Skin epidermis (tissue), 12 donors: ENCODE measurements at regions not wholly inside any gene's neighbourhood (a gene's known extent, or its start where the extent isn't known, plus 50 kb on each side); places are given as distances from the start of the nearest gene placed in this dataset.

Experiments used
- H3K27ac ChIP-seq, 21 experiments: fragments of 200-600 bp; sonication (generic) in 11 of 21; one replicate each; pipeline ENCODE4 v1.5.0; 2020; ENCODE audit warnings: mild to moderate bottlenecking in 3 of 21, inconsistent platforms in 2 of 21, moderate library complexity in 2 of 21
- H3K4me3 ChIP-seq, 7 experiments: fragments of 200-600 bp; sonication (generic) in 2 of 7; one replicate each; pipeline ENCODE4 v1.5.0; 2020; ENCODE audit warnings: inconsistent platforms in 2 of 7, mild to moderate bottlenecking in 2 of 7, moderate library complexity in 1 of 7

DNA sequence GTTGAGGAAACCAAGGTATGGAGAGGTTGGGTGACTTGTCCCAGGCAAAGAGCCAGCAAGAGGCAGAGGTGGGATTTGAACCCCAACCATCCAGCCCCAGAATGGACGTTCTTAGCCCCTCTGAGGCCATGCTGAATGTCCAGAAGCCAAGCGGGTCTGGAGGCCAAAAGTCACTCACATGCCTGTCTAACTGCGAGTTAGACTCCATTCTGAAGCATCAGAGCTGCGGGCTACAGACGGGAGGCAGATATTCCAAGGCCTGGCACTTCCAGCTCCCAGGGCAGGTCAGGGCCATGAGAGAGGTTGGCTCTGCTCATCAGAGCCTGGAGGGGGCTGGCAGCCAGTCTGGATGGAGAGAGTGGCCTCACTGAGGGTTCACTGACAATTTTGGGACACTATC, 616.5 kb downstream of the BRD1 start:
- Histone ChIP-seq H3K4me3 (no peak overlapping the region), H3K27ac (no peak overlapping the region)

DNA sequence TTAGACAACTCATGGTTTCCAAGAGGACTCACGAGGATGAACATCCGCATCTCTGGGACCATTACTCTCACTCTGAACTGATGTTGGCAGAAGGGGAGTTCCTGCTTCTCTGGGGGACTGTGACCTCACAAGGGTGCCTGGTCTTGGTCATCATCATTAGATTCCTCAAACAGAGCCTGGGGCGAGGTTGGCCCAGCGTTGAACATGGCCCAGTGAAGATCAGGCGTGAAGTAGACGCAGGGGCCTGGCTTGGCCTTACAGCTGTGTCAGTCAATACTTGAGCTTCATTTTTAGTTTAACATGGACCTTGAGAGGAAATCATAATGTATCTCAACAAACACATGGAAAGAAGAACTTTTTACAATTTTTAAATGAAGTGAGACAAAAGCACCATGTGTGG, 617.1 kb downstream of the BRD1 start:
- no peak overlapping the region for H3K27ac ChIP-seq
- H3K4me3 ChIP-seq = no peak overlapping the region

- no peak overlapping the region for H3K4me3 ChIP-seq
Observed at GRCh38 chr22:49209452-49210195, 618.0 kb downstream of the BRD1 start.

GRCh38 chr22:49208768-49209252, 618.9 kb downstream of the BRD1 start:
- Histone ChIP-seq H3K27ac (no peak overlapping the region), H3K4me3 (no peak overlapping the region)

More at GRCh38 chr22:49209452-49210195, 618.0 kb downstream of the BRD1 start:
- no peak overlapping the region for H3K27ac ChIP-seq

DNA sequence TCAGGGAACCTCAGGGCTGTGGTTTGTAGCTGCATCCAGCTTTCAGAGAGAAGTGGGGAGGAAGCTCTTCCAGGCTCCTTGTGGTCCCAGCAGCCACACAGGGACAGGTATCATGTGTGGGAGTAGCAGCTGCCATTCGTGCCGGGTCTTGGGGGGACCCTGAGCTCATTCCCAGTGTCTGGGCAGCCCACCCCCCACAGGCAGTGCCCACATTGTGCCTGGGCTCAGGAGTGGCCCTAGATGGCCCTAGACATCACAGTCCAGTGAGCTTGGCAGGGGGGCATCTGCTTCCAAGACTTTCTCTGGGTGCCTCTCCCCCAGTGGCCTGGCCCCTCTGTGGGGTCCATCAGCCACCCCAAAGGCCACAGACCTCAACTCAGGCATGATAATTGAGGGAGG, 619.7 kb downstream of the BRD1 start:
- no peak overlapping the region for H3K4me3 ChIP-seq
- H3K27ac ChIP-seq = no peak overlapping the region

- H3K27ac ChIP-seq = no peak overlapping the region
- H3K4me3 ChIP-seq = no peak overlapping the region
Observed at GRCh38 chr22:49207008-49208003, 620.4 kb downstream of the BRD1 start.

DNA sequence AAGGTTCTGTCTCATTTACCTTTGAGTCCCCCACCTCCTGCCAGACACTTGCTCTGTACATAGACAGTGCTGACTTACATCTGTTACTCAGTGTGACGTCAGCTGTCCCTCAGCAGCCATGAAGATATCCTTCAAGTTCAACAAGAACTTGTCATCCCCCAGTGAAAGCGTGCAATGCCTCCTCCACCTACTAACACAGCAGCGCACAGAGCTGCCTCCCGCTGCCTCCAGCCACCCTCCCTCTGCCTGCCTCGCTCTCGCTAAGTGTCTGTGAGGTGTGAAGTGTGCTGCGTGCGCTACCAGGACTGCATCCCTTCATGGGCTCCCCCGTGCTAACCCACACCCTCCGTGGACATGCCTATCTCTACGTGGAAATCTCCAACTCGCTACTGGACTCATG, 621.4 kb downstream of the BRD1 start:
- Histone ChIP-seq H3K4me3 (no peak overlapping the region), H3K27ac (no peak overlapping the region)

- H3K27ac ChIP-seq = no peak overlapping the region
- H3K4me3 ChIP-seq = no peak overlapping the region
Observed at GRCh38 chr22:49205483-49205800, 622.2 kb downstream of the BRD1 start.

DNA sequence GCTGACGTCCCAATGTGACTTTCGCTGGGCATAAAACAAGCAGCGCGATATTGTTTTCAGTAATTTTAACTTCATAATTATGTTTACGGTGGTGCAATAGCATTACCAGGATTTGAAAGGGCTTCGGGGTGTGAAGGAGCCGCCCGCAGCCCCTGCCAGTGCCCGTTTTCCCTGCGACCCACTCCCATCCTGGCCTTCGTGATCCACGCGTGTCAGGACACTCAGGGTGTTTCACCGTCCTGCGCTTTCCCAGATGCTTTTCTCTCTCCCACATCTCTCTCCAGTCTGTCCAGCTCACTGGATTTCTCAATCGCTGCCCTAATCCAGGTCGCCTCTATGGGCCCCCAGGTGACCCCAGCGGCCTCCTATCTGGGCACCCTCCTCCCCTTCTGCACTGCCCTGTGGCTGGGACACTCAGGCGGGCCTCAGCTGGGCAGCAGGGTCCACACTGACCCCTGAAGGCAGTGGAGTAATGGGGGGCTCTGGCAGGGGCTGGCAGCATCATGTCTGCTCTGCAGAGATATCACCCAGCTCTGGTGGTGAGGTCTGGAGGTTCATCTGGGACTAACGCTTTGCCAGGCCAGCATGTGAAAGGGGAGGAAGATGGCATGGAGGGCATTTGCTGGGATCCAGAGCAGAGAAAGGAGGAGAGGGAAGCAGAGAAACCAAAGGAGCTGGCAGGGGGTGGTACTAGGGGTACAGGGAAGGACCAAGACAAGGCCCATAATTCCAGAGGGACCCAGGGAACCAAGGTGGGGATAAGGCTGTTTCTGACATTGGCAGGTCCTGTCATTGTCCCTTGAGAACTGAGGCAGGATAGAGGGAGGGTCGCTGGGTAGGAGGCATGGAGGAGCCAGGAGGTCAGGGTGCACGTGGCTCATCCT, 622.8 kb downstream of the BRD1 start:
- Histone ChIP-seq H3K27ac (no peak overlapping the region), H3K4me3 (no peak overlapping the region)

- Histone ChIP-seq H3K27ac (no peak overlapping the region), H3K4me3 (no peak overlapping the region)
Observed at GRCh38 chr22:49203859-49204598, 623.6 kb downstream of the BRD1 start.

DNA sequence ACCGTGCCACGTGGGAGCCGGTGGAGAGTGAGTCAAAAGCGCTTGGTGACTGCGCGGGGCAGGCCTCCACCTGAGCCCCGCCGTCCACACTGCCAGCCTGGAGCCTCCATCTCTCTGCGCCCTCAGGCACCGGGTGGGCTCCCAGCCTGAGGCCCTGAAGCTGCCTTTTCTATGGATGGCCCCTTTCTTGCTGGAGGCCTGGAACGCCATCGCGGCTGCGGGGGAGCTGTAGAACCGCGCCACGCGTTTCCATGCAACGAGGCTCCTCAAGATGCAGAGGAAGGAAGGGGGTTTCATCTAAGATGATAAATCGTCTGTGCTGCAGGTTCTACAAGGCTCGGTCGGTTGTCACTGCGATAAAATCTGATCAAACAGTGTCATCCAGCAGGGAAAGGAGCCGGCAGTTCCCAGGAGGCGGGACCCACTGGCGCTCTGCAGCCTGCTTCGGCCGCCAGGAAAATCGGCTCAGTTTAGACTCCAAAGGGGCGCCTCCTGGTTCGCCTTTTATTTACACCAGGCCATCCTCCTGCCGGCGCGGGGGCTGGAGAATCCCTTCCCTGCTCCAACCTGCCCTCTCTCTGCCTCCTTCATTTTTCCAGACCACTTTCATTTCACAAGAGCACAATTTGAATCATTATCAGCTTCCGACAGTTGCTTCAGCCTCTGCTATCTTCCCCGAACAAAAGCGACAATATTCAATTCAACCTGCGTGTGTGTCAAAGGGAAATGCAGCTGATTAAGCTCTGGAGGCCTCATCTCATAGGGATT, 624.4 kb downstream of the BRD1 start:
- H3K27ac ChIP-seq = no peak overlapping the region
- H3K4me3 ChIP-seq = no peak overlapping the region

DNA sequence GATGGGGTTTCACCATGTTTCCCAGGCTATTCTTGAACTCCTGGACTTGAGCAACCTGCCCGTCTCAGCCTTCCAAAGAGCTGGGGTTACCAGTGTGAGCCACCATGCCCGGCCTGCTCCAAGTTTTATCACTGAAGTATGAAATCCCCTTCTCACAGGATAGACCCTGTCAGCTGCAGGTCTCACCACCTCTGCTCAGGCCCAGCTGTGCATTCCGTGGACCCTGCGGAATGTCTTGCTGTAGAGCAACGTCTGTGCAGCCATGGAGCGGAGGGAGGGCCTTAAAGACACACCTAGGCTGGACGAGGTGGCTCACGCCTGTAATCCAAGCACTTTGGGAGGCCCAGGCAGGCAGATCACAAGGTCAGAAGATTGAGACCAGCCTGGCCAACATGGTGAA, 625.4 kb downstream of the BRD1 start:
- no peak overlapping the region for H3K4me3 ChIP-seq
- H3K27ac ChIP-seq = no peak overlapping the region

- Histone ChIP-seq H3K27ac (no peak overlapping the region), H3K4me3 (no peak overlapping the region)
Observed at GRCh38 chr22:49201046-49201970, 626.4 kb downstream of the BRD1 start.

DNA sequence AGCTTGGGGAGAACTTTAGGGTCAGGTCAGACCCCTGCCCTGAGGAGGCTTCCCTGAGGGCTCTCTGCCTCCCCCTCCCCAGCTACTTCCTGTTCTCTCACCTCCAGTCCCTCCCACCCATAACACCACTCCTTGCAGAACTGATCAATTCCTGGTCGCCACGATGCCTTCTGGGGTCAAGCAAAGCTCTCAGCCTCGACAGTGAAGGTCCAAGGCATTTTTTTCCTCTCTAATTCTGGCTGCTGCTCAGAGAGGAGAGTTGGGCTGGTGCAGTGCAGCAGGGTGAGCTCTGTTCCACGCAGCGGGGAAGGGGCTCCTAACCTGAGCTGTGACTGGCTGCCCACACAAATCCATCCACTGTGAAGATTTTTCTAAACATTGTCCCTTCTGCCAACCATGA, 628.4 kb downstream of the BRD1 start:
- no peak overlapping the region for H3K4me3 ChIP-seq

DNA sequence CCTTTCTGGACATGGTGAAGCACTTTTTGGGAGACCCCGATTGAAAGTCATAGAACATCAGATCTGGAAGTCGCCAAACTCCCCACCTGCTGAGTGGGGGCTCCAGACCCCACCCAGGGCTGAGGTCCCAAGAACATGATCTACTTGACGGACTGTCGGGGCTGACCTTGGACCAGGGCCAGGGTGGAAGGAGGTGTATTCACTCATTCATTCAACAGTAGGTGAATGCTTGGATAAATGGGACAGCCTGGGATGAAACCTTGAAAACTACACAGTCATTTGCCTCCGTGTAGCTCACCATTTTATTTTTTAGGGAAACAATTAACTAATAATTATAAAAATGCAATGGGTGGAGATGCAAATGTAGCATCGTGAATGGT, 629.0 kb downstream of the BRD1 start:
- Histone ChIP-seq H3K4me3 (no peak overlapping the region), H3K27ac (no peak overlapping the region)

More for the DNA sequence above, 628.4 kb downstream of the BRD1 start:
- H3K27ac ChIP-seq = no peak overlapping the region

DNA sequence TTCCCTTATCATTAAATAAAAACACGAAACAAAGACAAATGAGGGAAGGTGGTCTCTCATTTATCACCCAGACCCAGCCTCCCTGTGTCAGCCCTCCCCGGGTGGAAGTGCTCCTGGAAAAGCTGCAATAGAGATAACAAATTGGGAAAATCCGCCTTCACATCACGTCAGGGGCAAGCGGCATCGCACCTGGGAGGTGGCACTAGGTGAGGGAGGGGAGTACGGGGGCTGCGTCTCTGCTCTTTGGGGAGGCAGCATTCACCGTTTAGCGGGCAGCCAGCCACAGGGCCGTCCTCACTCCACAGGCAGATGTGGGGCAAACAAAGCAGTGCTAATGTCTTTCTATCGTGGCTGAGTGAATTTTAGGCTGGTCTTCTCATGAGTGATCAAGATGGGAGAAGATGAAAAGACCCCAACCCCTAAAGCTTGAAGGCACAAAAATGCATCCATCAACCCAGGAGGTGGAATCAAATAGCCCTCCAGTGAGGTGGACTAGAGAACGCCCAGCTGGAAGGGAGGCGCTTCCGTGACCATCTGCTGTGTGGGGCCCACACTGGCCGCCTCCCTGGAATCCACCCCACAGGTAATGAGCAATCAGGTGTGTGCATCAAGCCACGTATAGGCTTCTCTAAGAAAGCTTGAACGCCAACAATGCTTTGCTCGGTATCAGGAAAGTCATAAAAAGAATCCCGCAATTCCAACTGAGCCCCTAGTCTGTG, 629.5 kb downstream of the BRD1 start:
- Histone ChIP-seq H3K4me3 (no peak overlapping the region), H3K27ac (no peak overlapping the region)

GRCh38 chr22:49197505-49197904, 630.2 kb downstream of the BRD1 start:
- Histone ChIP-seq H3K27ac (no peak overlapping the region), H3K4me3 (no peak overlapping the region)
